ENCODE measurements at regions not wholly inside any gene's neighbourhood (a gene's known extent, or its start where the extent isn't known, plus 50 kb on each side); places are given as distances from the start of the nearest gene placed in this dataset.

DNA sequence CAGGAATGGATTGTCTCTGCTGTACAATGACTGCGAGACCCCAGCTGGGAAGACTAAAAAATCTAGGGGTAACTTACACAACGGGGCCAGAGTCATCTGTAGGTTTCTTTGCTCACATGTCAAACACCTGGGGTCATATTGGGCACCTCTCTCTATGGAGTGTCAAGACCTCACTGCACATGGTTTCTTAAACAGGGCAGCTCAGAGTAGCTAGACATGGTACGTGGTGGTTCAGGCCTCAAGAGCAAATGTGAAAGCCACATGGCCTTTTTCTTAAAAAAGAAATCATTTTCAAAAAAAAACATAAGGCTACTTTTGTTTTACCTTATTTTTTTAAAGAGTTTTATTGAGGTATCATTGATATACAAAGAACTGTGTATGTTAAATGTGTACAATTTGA, 162.2 kb upstream of the ITGB1 start:
- TF ChIP-seq EZH2 (IDR thresholded peaks at IDR 0.05) = no peak
- TF ChIP-seq POLR2AphosphoS5 (IDR thresholded peaks at IDR 0.05; ENCODE audit: borderline replicate concordance, low read depth, low read length) = no peak
- TF ChIP-seq FOXP2 (optimal IDR thresholded peaks at IDR 0.05; ENCODE audit: control extremely low read depth, extremely low read length, insufficient read depth) = no peak

All from SK-N-MC (cell line).